WTC11 (cell line): ENCODE measurements at regions not wholly inside any gene's neighbourhood (a gene's known extent, or its start where the extent isn't known, plus 50 kb on each side); places are given as distances from the start of the nearest gene placed in this dataset.

Source experiments
- ATAC-seq: fragments of 200-7000 bp; cut with Tn5 transposase; 2 replicates; pipeline ENCODE4 v1.10.0; 2021; ENCODE audit warnings: mild to moderate bottlenecking, moderate library complexity
- CTCF ChIA-PET: fragments of 300-600 bp; sonication (Branson Sonifier 250); formaldehyde crosslinking; loops from one replicate; lab custom pipeline; 2021; ENCODE audit warnings: antibody characterized with exemption; lab: Charles Lee
- POLR2A ChIA-PET: fragments of 350-600 bp; sonication (Branson Sonifier 250); formaldehyde crosslinking; loops from one replicate; lab custom pipeline; 2021; ENCODE audit warnings: antibody characterized with exemption; lab: Charles Lee
- DNase-seq: peaks from one replicate; pipeline ENCODE4 v3.0.0; 2021; ENCODE audit warnings: low spot score
- H3K27ac Mint-ChIP-seq: 2 replicates; pipeline ENCODE4 v1.8.0; 2021; ENCODE audit warnings: mixed read lengths
- H3K27me3 Mint-ChIP-seq: 2 replicates; pipeline ENCODE4 v1.8.0; 2021; ENCODE audit warnings: low read depth, mild to moderate bottlenecking, moderate library complexity, mixed read lengths
- H3K36me3 Mint-ChIP-seq: 2 replicates; pipeline ENCODE4 v1.8.0; 2021; ENCODE audit warnings: mixed read lengths
- H3K4me1 Mint-ChIP-seq: 2 replicates; pipeline ENCODE4 v1.8.0; 2022; ENCODE audit warnings: mixed read lengths
- H3K4me3 Mint-ChIP-seq: 2 replicates; pipeline ENCODE4 v1.8.0; 2021; ENCODE audit warnings: mild to moderate bottlenecking, moderate library complexity, mixed read lengths
- H3K9me3 Mint-ChIP-seq: 2 replicates; pipeline ENCODE4 v1.8.0; 2021; ENCODE audit warnings: mixed read lengths
- AFF4 ChIP-seq: sonication (generic); formaldehyde crosslinking; IDR thresholded peaks from 2 replicates; pipeline ENCODE4 v1.8.1; 2023; ENCODE audit warnings: mild to moderate bottlenecking, missing genetic modification reagents, borderline replicate concordance
- CREB1 ChIP-seq: sonication (generic); formaldehyde crosslinking; IDR thresholded peaks from 2 replicates; pipeline ENCODE4 v1.8.0; 2023; ENCODE audit warnings: mild to moderate bottlenecking, missing genetic modification reagents
- E2F1 ChIP-seq: sonication (generic); formaldehyde crosslinking; IDR thresholded peaks from 2 replicates; pipeline ENCODE4 v1.8.0; 2022; ENCODE audit warnings: mild to moderate bottlenecking, missing genetic modification reagents
- FOXP1 ChIP-seq: sonication (generic); formaldehyde crosslinking; IDR thresholded peaks from 2 replicates; pipeline ENCODE4 v1.8.0; 2022; ENCODE audit warnings: missing genetic modification reagents, mild to moderate bottlenecking, moderate library complexity, borderline replicate concordance
- MYBL2 ChIP-seq: sonication (generic); formaldehyde crosslinking; IDR thresholded peaks from 2 replicates; pipeline ENCODE4 v1.8.1; 2023; ENCODE audit warnings: mild to moderate bottlenecking, moderate library complexity, missing genetic modification reagents
- NFYB ChIP-seq: sonication (generic); formaldehyde crosslinking; conservative IDR thresholded peaks from 2 replicates; pipeline ENCODE4 v1.8.0; 2022; ENCODE audit warnings: low read depth, missing genetic modification reagents
- NR1H2 ChIP-seq: sonication (generic); formaldehyde crosslinking; IDR thresholded peaks from 2 replicates; pipeline ENCODE4 v1.9.0; 2021; ENCODE audit warnings: mild to moderate bottlenecking, moderate library complexity, missing genetic modification reagents
- SMAD4 ChIP-seq: sonication (generic); formaldehyde crosslinking; IDR thresholded peaks from 2 replicates; pipeline ENCODE4 v1.8.0; 2022; ENCODE audit warnings: mild to moderate bottlenecking, missing genetic modification reagents
- SP1 ChIP-seq: sonication (generic); formaldehyde crosslinking; conservative IDR thresholded peaks from 2 replicates; pipeline ENCODE4 v1.8.1; 2022; ENCODE audit warnings: missing genetic modification reagents
- TEAD1 ChIP-seq: sonication (generic); formaldehyde crosslinking; IDR thresholded peaks from 2 replicates; pipeline ENCODE4 v1.8.0; 2022; ENCODE audit warnings: mild to moderate bottlenecking, missing genetic modification reagents
- ZBTB21 ChIP-seq: sonication (generic); formaldehyde crosslinking; IDR thresholded peaks from 2 replicates; pipeline ENCODE4 v1.8.1; 2023; ENCODE audit warnings: mild to moderate bottlenecking, missing genetic modification reagents, borderline replicate concordance
- ZNF219 ChIP-seq: sonication (generic); formaldehyde crosslinking; IDR thresholded peaks from 2 replicates; pipeline ENCODE4 v1.8.0; 2023; ENCODE audit warnings: missing genetic modification reagents, mild to moderate bottlenecking, borderline replicate concordance
- ZNF317 ChIP-seq: sonication (generic); formaldehyde crosslinking; IDR thresholded peaks from 2 replicates; pipeline ENCODE4 v1.8.1; 2023; ENCODE audit warnings: low read depth, mild to moderate bottlenecking, moderate library complexity, missing genetic modification reagents, borderline replicate concordance
- ZNF512 ChIP-seq: sonication (generic); formaldehyde crosslinking; IDR thresholded peaks from 2 replicates; pipeline ENCODE4 v1.8.1; 2022; ENCODE audit warnings: missing genetic modification reagents, borderline replicate concordance
- TF ChIP-seq, protein P1 (sequence below): sonication (generic); formaldehyde crosslinking; IDR thresholded peaks from 2 replicates; pipeline ENCODE4 v1.8.1; 2023; ENCODE audit warnings: mild to moderate bottlenecking, missing genetic modification reagents
- TF ChIP-seq, protein P2 (sequence below): sonication (generic); formaldehyde crosslinking; IDR thresholded peaks from 2 replicates; pipeline ENCODE4 v1.8.0; 2023; ENCODE audit warnings: mild to moderate bottlenecking, missing genetic modification reagents
- TF ChIP-seq, protein P3 (sequence below): fragments of 250-450 bp; sonication (Bioruptor Pico); IDR thresholded peaks from 2 replicates; pipeline ENCODE4 v2.1.2; 2022; ENCODE audit warnings: mild to moderate bottlenecking, moderate library complexity
- TF ChIP-seq, protein P4 (sequence below): sonication (generic); formaldehyde crosslinking; IDR thresholded peaks from 2 replicates; pipeline ENCODE4 v1.8.0; 2023; ENCODE audit warnings: missing genetic modification reagents

DNA sequence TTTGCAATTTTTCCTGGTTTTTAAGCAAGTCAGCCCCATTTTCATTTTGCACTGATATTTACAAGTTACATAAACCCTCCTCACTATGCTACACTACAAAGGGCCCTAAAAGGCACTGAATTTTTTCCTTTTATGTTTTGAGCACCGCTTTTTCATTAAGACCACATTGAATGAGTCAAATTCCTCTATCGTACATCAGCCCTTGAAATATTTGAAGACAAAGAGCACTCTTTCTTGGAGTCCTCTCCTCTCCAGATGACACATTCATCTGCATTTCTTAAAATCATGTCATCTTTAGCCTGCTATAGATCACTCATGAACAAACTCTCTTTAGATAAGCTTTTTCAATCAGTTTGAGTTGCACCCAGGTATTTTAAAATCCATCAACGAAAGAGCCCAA is 306.6 kb upstream of the SOX11 start:
- peaks cover 76% of the 10 kb centered on the region for H3K9me3 Mint-ChIP-seq
- DNase-seq: no peak

GRCh38 chr2:5387406-5387805 is 304.8 kb upstream of the SOX11 start:
- TF ChIP-seq FOXP1 (CRISPR knock-in tag) (no peak), CREB1 (no peak), TEAD1 (no peak), ZBTB21 (CRISPR knock-in tag) (no peak), MYBL2 (CRISPR knock-in tag) (no peak), E2F1 (no peak), SMAD4 (CRISPR knock-in tag) (no peak), AFF4 (CRISPR knock-in tag) (no peak), SP1 (CRISPR knock-in tag) (no peak), ZNF219 (CRISPR knock-in tag) (no peak), NR1H2 (no peak), ZNF512 (CRISPR knock-in tag) (no peak)
- TF ChIP-seq, protein P1, sequence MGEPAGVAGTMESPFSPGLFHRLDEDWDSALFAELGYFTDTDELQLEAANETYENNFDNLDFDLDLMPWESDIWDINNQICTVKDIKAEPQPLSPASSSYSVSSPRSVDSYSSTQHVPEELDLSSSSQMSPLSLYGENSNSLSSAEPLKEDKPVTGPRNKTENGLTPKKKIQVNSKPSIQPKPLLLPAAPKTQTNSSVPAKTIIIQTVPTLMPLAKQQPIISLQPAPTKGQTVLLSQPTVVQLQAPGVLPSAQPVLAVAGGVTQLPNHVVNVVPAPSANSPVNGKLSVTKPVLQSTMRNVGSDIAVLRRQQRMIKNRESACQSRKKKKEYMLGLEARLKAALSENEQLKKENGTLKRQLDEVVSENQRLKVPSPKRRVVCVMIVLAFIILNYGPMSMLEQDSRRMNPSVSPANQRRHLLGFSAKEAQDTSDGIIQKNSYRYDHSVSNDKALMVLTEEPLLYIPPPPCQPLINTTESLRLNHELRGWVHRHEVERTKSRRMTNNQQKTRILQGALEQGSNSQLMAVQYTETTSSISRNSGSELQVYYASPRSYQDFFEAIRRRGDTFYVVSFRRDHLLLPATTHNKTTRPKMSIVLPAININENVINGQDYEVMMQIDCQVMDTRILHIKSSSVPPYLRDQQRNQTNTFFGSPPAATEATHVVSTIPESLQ: no peak
- TF ChIP-seq, protein P2, sequence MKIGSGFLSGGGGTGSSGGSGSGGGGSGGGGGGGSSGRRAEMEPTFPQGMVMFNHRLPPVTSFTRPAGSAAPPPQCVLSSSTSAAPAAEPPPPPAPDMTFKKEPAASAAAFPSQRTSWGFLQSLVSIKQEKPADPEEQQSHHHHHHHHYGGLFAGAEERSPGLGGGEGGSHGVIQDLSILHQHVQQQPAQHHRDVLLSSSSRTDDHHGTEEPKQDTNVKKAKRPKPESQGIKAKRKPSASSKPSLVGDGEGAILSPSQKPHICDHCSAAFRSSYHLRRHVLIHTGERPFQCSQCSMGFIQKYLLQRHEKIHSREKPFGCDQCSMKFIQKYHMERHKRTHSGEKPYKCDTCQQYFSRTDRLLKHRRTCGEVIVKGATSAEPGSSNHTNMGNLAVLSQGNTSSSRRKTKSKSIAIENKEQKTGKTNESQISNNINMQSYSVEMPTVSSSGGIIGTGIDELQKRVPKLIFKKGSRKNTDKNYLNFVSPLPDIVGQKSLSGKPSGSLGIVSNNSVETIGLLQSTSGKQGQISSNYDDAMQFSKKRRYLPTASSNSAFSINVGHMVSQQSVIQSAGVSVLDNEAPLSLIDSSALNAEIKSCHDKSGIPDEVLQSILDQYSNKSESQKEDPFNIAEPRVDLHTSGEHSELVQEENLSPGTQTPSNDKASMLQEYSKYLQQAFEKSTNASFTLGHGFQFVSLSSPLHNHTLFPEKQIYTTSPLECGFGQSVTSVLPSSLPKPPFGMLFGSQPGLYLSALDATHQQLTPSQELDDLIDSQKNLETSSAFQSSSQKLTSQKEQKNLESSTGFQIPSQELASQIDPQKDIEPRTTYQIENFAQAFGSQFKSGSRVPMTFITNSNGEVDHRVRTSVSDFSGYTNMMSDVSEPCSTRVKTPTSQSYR (CRISPR knock-in tag): no peak
- TF ChIP-seq, protein P3, sequence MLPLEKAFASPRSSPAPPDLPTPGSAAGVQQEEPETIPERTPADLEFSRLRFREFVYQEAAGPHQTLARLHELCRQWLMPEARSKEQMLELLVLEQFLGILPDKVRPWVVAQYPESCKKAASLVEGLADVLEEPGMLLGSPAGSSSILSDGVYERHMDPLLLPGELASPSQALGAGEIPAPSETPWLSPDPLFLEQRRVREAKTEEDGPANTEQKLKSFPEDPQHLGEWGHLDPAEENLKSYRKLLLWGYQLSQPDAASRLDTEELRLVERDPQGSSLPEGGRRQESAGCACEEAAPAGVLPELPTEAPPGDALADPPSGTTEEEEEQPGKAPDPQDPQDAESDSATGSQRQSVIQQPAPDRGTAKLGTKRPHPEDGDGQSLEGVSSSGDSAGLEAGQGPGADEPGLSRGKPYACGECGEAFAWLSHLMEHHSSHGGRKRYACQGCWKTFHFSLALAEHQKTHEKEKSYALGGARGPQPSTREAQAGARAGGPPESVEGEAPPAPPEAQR (CRISPR knock-in tag): no peak
- ATAC-seq: no peak
- Mint-ChIP-seq H3K4me3 (no peak overlapping the region), H3K4me1 (no peaks in the 10 kb centered on the region), H3K27me3 (peaks cover 2% of the 10 kb centered on the region), H3K36me3 (peaks cover 63% of the 10 kb centered on the region), H3K9me3 (peaks cover 83% of the 10 kb centered on the region), H3K27ac (no peak overlapping the region)
- DNase-seq: no peak
- CTCF ChIA-PET: no interaction called here
- POLR2A ChIA-PET: no interaction called here

More for the DNA sequence above, 306.6 kb upstream of the SOX11 start:
- POLR2A ChIA-PET: no interaction called here
- no peak overlapping the region for H3K4me3 Mint-ChIP-seq
- peaks cover 63% of the 10 kb centered on the region for H3K36me3 Mint-ChIP-seq
- CTCF ChIA-PET: no interaction called here
- TF ChIP-seq, protein P4, sequence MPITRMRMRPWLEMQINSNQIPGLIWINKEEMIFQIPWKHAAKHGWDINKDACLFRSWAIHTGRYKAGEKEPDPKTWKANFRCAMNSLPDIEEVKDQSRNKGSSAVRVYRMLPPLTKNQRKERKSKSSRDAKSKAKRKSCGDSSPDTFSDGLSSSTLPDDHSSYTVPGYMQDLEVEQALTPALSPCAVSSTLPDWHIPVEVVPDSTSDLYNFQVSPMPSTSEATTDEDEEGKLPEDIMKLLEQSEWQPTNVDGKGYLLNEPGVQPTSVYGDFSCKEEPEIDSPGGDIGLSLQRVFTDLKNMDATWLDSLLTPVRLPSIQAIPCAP (CRISPR knock-in tag): no peak
- TF ChIP-seq NR1H2 (no peak), SMAD4 (CRISPR knock-in tag) (no peak), NFYB (CRISPR knock-in tag) (no peak), MYBL2 (CRISPR knock-in tag) (no peak), ZNF317 (CRISPR knock-in tag) (no peak)
- TF ChIP-seq, all 79 proteins: peak for 0
- H3K4me1 Mint-ChIP-seq: no peaks in the 10 kb centered on the region
- H3K27ac Mint-ChIP-seq: no peak overlapping the region
- no peak for ATAC-seq
- H3K27me3 Mint-ChIP-seq: peaks cover 2% of the 10 kb centered on the region
